ENCODE measurements at regions not wholly inside any gene's neighbourhood (a gene's known extent, or its start where the extent isn't known, plus 50 kb on each side); places are given as distances from the start of the nearest gene placed in this dataset.

GRCh38 chr7:113968713-113969112 is 49.9 kb upstream of the PPP1R3A start:
- DNase-seq (ENCODE audit: low read depth): no peak

Data from M059J (cell line).